Activated T-helper 2 cell treated with anti-CD3 and anti-CD28 coated beads, Interferon-gamma antibody, Interleukin-2, Interleukin-4, amounts not matched to agents 10 μg/mL and 5 μg/mL and 100 μg/mL, durations not matched to agents 14 hours and 24 hours and 36 hours (primary cell): ENCODE measurements at regions not wholly inside any gene's neighbourhood (a gene's known extent, or its start where the extent isn't known, plus 50 kb on each side); places are given as distances from the start of the nearest gene placed in this dataset.

Experiments used
- DNase-seq: peaks from one replicate; pipeline ENCODE4 v3.0.0; 2021; ENCODE audit warnings: low spot score
- H3K27ac Mint-ChIP-seq: one replicate; pipeline ENCODE4 v1.8.0; 2021; ENCODE audit warnings: mixed read lengths
- H3K27me3 Mint-ChIP-seq: one replicate; pipeline ENCODE4 v1.8.0; 2021; ENCODE audit warnings: low read depth, mixed read lengths
- H3K36me3 Mint-ChIP-seq: one replicate; pipeline ENCODE4 v1.8.0; 2021; ENCODE audit warnings: low read depth, mixed read lengths
- H3K4me1 Mint-ChIP-seq: one replicate; pipeline ENCODE4 v1.8.0; 2021; ENCODE audit warnings: low read depth, mixed read lengths
- H3K4me3 Mint-ChIP-seq: one replicate; pipeline ENCODE4 v1.8.0; 2021; ENCODE audit warnings: low read depth, mild to moderate bottlenecking, moderate library complexity, mixed read lengths
- H3K9me3 Mint-ChIP-seq: one replicate; pipeline ENCODE4 v1.8.0; 2021; ENCODE audit warnings: mixed read lengths
- intact Hi-C: fragments of 100-400 bp; cut with micrococcal nuclease; formaldehyde crosslinking; loops from one replicate; pipeline ENCODE4 v1.15.1; 2023

DNA sequence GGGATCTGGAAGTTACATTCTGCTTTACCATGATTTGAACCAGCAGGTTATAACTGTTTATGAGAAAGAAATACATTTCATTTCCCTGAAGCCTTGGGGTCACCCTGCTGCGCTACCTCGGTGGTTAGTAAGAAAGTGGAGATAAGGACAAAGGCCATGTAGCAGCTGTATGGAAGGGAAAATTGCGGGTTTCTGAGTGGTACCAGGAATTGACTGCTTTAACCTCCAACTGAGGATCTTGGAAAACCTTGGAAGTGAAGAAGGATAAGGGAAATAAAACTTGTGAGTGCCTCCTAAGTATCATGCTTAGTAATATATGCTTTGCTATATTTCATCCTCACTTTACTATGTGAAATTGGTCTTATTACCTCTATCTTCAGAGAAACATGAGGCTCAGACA is 76.1 kb upstream of the GAP43 start:
- DNase-seq = no peak
- H3K4me1 Mint-ChIP-seq = no peaks in the 10 kb centered on the region
- H3K27me3 Mint-ChIP-seq = no peaks in the 10 kb centered on the region
- intact Hi-C loops = no loop called here
- H3K4me3 Mint-ChIP-seq = no peak overlapping the region
- no peaks in the 10 kb centered on the region for H3K9me3 Mint-ChIP-seq
- H3K36me3 Mint-ChIP-seq = no peaks in the 10 kb centered on the region
- H3K27ac Mint-ChIP-seq = no peak overlapping the region

DNA sequence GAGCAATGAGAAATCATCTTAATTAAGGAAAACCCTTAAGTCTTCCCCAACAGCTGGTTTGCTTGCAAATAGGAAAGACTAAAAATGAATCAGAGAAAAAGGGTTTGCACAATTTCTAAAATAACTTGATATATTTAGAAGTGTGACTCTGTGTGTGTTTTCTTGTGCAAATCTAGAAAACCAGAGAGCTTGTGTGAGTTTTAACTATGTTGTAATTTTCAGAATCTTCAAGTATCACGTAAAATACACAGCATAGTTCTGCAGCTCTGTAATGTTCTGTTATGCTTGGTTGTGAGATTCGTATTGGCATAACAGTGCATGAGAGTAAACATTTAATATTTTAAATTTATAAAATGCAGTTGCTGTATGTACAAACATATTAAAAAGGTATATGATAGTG is 74.7 kb upstream of the GAP43 start:
- H3K9me3 Mint-ChIP-seq = no peaks in the 10 kb centered on the region
- H3K36me3 Mint-ChIP-seq = no peaks in the 10 kb centered on the region
- DNase-seq = no peak
- no peak overlapping the region for H3K4me3 Mint-ChIP-seq
- H3K27ac Mint-ChIP-seq = no peak overlapping the region
- no peaks in the 10 kb centered on the region for H3K4me1 Mint-ChIP-seq
- intact Hi-C loops = no loop called here
- H3K27me3 Mint-ChIP-seq = peaks cover 2% of the 10 kb centered on the region

DNA sequence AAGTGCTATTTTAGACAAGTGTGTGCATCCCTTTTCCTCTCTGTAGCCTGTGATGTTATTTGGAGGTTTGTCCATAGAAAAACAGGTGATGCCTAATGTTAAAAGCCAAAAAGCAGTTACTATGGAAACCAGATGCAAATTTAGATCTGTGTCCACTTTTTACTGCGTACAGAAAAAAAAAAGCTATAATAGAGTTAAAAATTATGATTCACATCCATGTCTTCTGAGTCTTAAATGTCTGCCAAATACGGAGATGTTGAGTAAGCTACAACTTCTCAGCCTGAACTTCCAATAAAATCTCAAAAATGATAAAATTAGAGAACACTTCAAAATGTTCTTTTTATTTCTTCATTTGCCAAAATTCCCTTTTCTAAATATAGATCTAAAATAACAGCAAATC is 74.2 kb upstream of the GAP43 start:
- Mint-ChIP-seq H3K4me3 (no peak overlapping the region), H3K27me3 (peaks cover 2% of the 10 kb centered on the region), H3K27ac (no peak overlapping the region), H3K36me3 (no peaks in the 10 kb centered on the region), H3K9me3 (no peaks in the 10 kb centered on the region), H3K4me1 (no peaks in the 10 kb centered on the region)
- no peak for DNase-seq
- intact Hi-C loops = no loop called here

DNA sequence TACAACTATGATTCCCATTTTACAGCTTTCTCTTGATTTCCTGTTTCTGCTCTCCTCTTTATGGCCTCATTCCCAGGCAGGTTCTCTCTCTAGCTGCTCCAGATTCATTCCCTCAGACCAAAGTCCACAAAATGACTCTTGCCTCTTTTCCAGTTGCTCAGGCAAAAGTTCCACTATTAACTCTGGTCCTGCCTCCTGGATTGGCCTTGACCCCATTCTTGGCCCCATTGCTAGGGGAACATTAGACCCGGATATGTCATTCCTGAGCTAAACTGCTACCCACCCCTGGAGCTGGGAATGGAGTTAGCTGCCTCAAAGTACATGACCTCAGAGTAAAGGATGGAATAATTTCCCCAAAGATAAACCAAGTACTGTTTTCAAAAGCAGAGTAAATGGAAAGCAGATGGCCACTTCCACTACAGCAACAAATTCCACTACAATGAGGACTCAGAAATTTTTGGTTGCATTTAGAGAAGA is 73.0 kb upstream of the GAP43 start:
- H3K4me3 Mint-ChIP-seq = no peak overlapping the region
- no peaks in the 10 kb centered on the region for H3K9me3 Mint-ChIP-seq
- no peaks in the 10 kb centered on the region for H3K4me1 Mint-ChIP-seq
- peaks cover 2% of the 10 kb centered on the region for H3K27me3 Mint-ChIP-seq
- H3K27ac Mint-ChIP-seq = no peak overlapping the region
- DNase-seq = no peak
- intact Hi-C loops = no loop called here
- H3K36me3 Mint-ChIP-seq = no peaks in the 10 kb centered on the region

DNA sequence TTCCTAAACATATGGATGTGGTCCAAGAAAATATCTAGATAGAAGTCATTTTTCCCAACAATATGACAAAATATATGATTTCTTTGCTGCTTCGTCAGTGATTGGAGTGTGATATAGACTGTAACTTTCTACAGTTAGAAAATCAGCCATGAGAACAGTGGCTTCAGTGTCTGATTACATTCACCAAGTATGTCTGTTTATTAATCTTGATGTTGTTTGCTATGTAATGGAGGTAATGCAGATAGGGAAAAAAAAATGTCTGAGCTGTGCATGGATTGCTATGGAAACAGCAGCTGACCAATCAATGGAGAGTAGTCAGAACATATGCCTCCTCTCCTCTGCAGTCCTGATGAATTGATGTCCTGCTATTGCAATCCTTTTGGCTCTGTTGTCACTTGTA is 72.3 kb upstream of the GAP43 start:
- Mint-ChIP-seq H3K36me3 (no peaks in the 10 kb centered on the region), H3K27me3 (peaks cover 2% of the 10 kb centered on the region), H3K4me1 (no peaks in the 10 kb centered on the region), H3K27ac (no peak overlapping the region), H3K4me3 (no peak overlapping the region), H3K9me3 (no peaks in the 10 kb centered on the region)
- intact Hi-C loops = no loop called here
- no peak for DNase-seq

DNA sequence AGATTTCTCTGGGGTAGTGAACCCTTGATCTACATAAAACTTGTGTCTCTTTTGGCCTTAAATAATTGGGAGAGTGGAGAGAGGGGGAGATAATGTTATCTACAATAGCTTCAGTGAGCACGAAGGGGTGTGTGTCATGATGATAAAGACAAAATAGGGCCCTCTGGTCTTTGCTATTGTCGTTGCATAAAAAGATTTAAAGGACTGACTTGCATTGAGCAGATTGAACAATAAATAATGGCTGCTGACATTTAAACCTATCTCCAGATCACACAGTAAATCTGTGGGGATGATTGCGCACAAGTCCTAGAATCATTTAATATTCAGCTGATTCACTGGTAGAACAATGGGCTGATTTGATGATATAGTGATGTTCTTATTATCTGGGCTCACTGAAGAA is 71.3 kb upstream of the GAP43 start:
- DNase-seq = no peak
- H3K4me1 Mint-ChIP-seq = no peaks in the 10 kb centered on the region
- no peaks in the 10 kb centered on the region for H3K9me3 Mint-ChIP-seq
- no peak overlapping the region for H3K4me3 Mint-ChIP-seq
- peaks cover 2% of the 10 kb centered on the region for H3K27me3 Mint-ChIP-seq
- no peak overlapping the region for H3K27ac Mint-ChIP-seq
- intact Hi-C loops = no loop called here
- H3K36me3 Mint-ChIP-seq = no peaks in the 10 kb centered on the region

DNA sequence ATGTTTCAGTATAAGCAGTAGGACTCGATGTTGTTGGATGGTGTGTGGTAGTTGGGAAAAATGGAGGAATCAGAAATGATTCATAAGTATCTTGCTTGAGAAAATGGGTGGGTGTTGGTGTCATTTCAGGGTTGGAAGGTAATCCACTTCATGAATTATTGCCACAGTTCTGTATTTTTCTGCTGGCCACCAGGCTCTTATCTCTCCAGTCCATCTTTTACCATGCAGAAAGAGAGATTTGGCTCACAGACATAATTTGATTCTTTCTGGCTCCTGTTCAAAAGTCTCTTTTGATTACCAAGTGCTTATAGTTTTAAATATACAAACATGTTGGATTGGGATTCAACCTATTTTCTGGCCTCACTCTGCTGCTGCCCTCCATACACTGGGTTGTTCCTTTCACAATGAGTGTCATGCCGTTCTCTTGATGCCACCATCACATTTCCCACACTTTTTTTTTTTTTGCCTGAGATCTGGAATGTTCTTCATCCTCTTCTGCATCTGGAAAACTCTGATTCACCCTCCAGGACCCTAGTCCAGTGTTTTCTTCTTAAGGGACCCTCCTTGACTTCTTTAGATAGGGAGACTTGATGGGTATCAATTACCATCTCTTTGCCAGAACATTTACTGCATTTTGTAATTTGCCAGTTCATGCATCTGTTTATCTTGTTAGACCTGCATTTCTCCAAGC is 69.4 kb upstream of the GAP43 start:
- no peaks in the 10 kb centered on the region for H3K36me3 Mint-ChIP-seq
- H3K27ac Mint-ChIP-seq = no peak overlapping the region
- DNase-seq = no peak
- no peak overlapping the region for H3K4me3 Mint-ChIP-seq
- no peaks in the 10 kb centered on the region for H3K9me3 Mint-ChIP-seq
- H3K4me1 Mint-ChIP-seq = no peaks in the 10 kb centered on the region
- intact Hi-C loops = no loop called here
- H3K27me3 Mint-ChIP-seq = peaks cover 2% of the 10 kb centered on the region

DNA sequence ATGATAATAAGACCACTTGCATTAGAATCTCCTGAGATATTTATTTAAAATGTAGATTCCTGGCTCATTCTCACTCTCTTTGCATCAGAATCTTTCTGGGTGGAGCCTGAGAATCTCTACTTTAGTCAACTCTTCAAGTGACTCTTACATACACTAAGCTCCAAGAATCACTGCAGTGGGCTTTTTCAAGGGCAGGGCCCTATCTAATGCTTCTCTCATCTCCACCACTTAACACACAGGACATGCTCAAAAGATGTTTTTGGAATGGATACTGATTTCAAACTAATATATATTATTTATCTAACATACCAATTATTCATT is 68.9 kb upstream of the GAP43 start:
- Mint-ChIP-seq H3K27me3 (peaks cover 2% of the 10 kb centered on the region), H3K4me3 (no peak overlapping the region), H3K9me3 (no peaks in the 10 kb centered on the region), H3K36me3 (no peaks in the 10 kb centered on the region), H3K4me1 (no peaks in the 10 kb centered on the region), H3K27ac (no peak overlapping the region)
- intact Hi-C loops = no loop called here
- DNase-seq = no peak

DNA sequence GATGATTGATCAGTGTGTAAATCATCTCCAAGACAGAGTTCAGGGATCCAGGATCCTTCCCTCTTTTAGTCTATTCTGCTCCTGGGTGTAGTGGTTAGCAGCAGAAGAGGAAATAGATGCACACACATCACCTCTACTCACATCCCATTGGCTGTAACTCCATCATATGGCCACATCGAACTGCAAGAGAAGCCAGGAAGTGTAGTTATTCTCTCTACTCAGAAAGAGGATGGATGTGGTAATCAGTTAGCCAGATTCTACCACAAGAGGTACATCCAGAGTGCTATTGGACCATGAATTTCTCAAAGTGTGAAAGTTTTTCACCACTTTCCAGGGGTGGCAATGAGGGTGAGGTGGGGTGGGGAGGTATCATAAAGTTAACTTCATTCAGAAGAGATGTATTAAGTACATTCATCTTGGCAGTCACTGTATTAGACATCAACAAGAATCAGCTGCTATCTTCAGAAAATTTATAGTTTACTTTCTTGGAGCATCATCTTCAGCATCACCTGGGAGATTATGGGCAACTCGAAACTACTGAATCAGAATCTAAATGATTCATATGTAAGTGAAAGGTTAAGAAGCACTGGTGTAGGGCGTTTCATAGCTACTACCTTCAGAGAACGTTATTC is 60.6 kb upstream of the GAP43 start:
- no peak for DNase-seq
- Mint-ChIP-seq H3K36me3 (no peaks in the 10 kb centered on the region), H3K27me3 (peaks cover 1% of the 10 kb centered on the region)

DNA sequence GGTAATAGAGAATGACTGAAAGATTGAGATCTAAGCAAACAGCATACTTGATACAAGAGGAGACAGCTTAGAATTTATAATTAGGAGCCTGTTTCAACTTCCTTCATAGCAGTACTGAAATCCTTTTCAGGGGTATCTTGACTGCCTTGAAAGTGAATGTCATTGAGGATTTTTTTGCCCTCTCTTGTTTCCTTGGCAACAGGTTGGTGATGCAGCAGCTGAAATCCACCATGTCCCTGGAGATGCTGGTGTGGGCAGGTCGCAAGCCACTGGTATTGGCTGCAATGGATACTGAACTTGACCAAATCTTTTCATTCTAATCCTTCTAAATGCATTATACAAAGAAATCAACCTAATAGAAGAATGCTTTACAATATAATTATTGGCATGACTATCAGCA is 59.3 kb upstream of the GAP43 start:
- Mint-ChIP-seq H3K9me3 (no peaks in the 10 kb centered on the region), H3K4me3 (no peak overlapping the region), H3K36me3 (no peaks in the 10 kb centered on the region), H3K4me1 (peaks cover 3% of the 10 kb centered on the region), H3K27ac (no peak overlapping the region), H3K27me3 (peaks cover 1% of the 10 kb centered on the region)
- DNase-seq = no peak
- intact Hi-C loops = no loop called here

More for the DNA sequence above, 60.6 kb upstream of the GAP43 start:
- Mint-ChIP-seq H3K4me3 (no peak overlapping the region), H3K27ac (no peak overlapping the region), H3K9me3 (no peaks in the 10 kb centered on the region), H3K4me1 (peaks cover 3% of the 10 kb centered on the region)
- intact Hi-C loops = no loop called here

DNA sequence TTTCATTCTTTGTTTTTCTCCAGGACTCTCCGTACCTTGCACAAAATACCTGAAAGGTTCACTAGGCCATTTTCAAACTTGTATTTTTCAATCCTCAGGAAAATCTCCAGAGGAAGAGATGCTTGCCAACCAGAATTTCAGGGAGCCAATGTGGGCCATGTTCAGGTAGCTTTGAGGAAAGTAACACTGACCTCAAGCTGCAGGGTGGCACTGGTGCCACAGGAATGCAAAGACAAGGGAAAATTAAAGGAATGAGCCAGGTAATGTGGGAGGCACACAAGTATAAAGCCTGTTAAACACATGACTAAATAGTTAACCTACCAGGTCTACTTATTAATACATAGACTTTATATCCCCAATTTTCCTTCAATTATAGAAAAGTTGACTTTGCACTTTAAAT is 51.9 kb upstream of the GAP43 start:
- no peaks in the 10 kb centered on the region for H3K4me1 Mint-ChIP-seq
- DNase-seq = no peak
- H3K9me3 Mint-ChIP-seq = no peaks in the 10 kb centered on the region
- H3K27ac Mint-ChIP-seq = no peak overlapping the region
- no peak overlapping the region for H3K4me3 Mint-ChIP-seq
- H3K36me3 Mint-ChIP-seq = no peaks in the 10 kb centered on the region
- H3K27me3 Mint-ChIP-seq = no peaks in the 10 kb centered on the region
- intact Hi-C loops = no loop called here
